ENCODE measurements at regions not wholly inside any gene's neighbourhood (a gene's known extent, or its start where the extent isn't known, plus 50 kb on each side); places are given as distances from the start of the nearest gene placed in this dataset.
A peak's percentile ranks its signal among the peaks of the same experiment; 100 is the strongest.

DNA sequence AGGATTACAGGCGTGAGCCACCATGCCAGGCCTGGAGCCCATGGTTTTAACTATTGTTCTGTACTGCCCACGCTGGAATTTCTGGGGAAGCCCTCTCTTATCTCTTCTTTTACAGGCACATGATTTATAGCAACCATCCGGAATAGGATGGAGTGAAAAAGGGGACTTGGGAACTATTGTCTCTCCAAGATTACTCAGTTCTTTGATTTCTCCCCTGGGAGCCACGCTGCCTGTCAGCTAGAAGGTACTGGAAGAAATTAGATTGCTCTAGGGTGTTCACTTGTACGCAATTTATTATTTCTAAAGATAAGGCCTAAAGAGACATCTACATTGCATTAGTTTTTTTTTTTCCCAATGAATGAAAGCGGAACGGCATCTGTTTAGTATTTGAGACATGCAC, 65.6 kb upstream of the PTPRJ start:
- H3K4me1 ChIP-seq, result peaks cover 83% of the 10 kb centered on the region
- no peak overlapping the region for H3K27ac ChIP-seq
- no peak overlapping the region for H3K9ac ChIP-seq
- no peaks in the 10 kb centered on the region for H3K36me3 ChIP-seq
- H4K20me1 ChIP-seq, result no peaks in the 10 kb centered on the region
- no peak for TF ChIP-seq Cebpa-rat (IDR thresholded peaks at IDR 0.05)
- no peak overlapping the region for H3K4me3 ChIP-seq
- no peaks in the 10 kb centered on the region for H3K9me3 ChIP-seq
- peak overlapping the region; percentile 73 for H3K4me2 ChIP-seq
- H3K27me3 ChIP-seq, result no peaks in the 10 kb centered on the region

DNA sequence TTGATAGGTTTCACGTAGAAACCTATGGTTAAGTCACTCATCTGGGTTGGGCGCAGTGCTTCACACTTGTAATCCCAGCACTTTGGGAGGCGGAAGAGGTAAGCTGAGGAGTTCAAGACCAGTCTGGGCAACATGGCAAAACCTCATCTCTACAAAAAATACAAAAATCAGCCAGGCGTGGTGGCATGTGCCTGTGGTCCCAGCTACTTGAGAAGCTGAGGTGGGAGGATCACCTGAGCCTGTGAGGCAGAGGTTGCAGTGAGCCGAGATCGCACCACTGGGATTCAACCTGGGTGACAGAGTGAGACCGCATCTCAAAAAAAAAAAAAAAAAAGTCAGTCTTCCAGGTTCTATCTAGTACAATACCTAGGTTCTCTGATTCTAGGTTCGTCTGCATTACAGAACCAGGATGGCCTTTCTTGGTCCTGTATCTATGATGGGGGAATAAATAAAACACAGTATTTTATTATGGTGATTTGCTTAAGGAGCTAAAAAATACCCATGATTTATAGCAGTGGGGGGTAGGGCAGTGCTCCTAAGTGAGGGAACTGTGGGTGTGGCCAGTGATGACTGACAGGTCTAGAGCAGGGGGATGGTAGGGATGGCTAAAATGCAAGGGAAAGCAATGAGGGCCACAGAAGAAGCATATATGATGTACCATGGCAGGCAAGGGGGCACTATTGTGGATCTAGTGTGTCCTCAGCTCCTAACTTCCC, 65.5 kb upstream of the NUP160 start:
- Histone ChIP-seq H3K4me2 (no peak overlapping the region), H3K4me3 (no peak overlapping the region), H3K27ac (no peak overlapping the region), H3K9me3 (peaks cover 6% of the 10 kb centered on the region), H3K4me1 (peaks cover 72% of the 10 kb centered on the region), H3K27me3 (no peaks in the 10 kb centered on the region), H4K20me1 (no peaks in the 10 kb centered on the region), H3K36me3 (no peaks in the 10 kb centered on the region), H3K9ac (no peak overlapping the region)
- TF ChIP-seq Cebpa-rat (IDR thresholded peaks at IDR 0.05), result no peak

DNA sequence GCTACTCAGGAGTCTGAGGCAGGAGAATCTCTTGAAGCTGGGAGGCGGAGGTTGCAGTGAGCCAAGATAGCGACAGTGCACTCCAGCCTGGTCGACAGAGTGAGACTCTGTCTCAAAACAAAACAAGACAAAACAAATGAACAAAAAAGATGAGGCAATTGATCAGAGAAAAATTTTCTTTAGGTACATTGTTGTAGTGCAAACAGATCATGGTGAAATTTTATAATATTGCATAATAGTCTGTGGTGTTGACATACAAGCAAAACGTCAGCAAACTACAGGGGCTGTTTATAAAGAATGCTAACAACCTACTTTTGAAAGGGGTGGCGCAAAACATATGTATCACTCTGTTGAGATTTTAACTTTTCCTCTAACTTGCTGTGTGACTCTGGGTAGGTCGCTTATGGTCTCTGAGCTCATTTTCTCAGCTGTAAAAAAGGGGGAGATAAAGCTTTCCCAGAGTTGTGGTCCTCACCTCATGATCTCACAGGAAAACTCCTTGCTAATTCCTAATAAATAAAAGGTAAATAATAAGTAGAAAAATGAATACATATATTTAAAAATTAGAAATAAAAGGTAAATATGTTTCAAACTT, 64.8 kb upstream of the NUP160 start:
- peaks cover 65% of the 10 kb centered on the region for H3K4me1 ChIP-seq
- H3K4me3 ChIP-seq, result no peak overlapping the region
- peaks cover 6% of the 10 kb centered on the region for H3K9me3 ChIP-seq
- no peak overlapping the region for H3K9ac ChIP-seq
- TF ChIP-seq Cebpa-rat (IDR thresholded peaks at IDR 0.05), result peak; percentile 36; the same call in 1 of the 2 replicates
- H4K20me1 ChIP-seq, result no peaks in the 10 kb centered on the region
- H3K36me3 ChIP-seq, result no peaks in the 10 kb centered on the region
- H3K4me2 ChIP-seq, result no peak overlapping the region
- no peak overlapping the region for H3K27ac ChIP-seq
- no peaks in the 10 kb centered on the region for H3K27me3 ChIP-seq

DNA sequence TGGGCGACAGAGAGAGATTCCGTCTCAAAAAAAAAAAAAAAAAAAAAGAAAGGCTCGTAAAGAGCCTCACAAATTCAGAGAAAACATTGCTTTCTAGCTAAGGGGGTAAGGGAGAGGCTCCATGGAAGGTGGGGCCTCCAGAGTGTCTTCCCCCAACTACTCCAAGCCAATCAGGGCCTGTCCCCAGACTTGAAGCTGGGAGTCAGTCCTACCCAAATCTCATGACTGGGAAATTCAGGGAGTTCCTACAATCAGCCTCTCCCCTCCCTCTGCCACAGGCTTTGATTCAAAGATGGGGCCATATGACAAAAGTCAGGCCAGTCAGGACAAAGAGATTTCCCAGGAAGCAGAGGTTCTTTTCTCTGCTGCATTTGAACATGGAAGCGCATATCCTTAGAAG, 63.0 kb upstream of the NUP160 start:
- Histone ChIP-seq H3K36me3 (no peaks in the 10 kb centered on the region), H3K27ac (no peak overlapping the region), H4K20me1 (no peaks in the 10 kb centered on the region), H3K27me3 (no peaks in the 10 kb centered on the region), H3K9ac (no peak overlapping the region), H3K4me3 (no peak overlapping the region), H3K4me1 (peaks cover 47% of the 10 kb centered on the region), H3K4me2 (no peak overlapping the region), H3K9me3 (peaks cover 6% of the 10 kb centered on the region)
- no peak for TF ChIP-seq Cebpa-rat (IDR thresholded peaks at IDR 0.05)

DNA sequence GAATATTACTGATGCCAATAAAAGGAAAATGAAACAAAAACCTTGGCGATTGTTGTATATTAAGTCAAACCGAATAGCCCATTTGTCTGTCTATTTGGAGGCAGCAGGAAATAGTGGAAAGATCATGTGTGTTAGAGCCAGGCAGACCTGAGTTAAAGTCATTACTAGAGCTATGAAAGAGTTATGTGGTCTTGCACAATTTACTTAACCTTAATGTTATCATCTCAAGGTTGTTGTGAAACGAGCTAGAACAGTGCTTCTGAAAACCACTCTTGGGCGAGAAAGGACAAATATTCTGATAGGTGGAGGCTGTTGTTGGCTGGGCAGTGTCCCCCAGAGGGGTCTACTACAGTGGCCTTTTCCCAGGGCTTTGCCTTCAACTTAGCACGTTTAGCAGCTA, 60.0 kb upstream of the NUP160 start:
- no peak overlapping the region for H3K4me2 ChIP-seq
- H3K27me3 ChIP-seq, result no peaks in the 10 kb centered on the region
- H3K9ac ChIP-seq, result no peak overlapping the region
- H3K4me1 ChIP-seq, result peaks cover 17% of the 10 kb centered on the region; the same call in 1 of the 2 replicates
- H3K4me3 ChIP-seq, result no peak overlapping the region
- TF ChIP-seq Cebpa-rat (IDR thresholded peaks at IDR 0.05), result no peak
- H3K9me3 ChIP-seq, result peaks cover 6% of the 10 kb centered on the region
- H4K20me1 ChIP-seq, result no peaks in the 10 kb centered on the region
- H3K36me3 ChIP-seq, result no peaks in the 10 kb centered on the region
- no peak overlapping the region for H3K27ac ChIP-seq

DNA sequence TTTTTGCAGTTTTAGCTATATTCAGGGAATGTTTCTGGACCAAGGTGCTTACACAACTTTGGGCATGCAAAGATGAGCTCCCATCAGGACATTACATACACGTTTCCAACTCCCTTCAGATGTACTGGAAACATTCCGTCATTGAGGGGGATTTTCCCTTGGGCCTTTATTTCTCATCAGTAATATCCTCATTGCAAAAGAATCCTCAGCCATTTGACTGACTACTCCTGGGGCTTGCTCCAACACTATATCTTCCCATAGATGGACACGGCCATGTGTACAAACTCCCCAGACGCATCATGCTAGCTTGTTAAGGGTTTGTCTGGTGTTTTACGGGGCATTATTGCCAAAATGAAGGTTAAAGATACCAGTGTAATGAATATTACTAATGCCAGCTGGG, 59.3 kb upstream of the NUP160 start:
- H3K27ac ChIP-seq, result no peak overlapping the region
- H3K4me3 ChIP-seq, result no peak overlapping the region
- no peaks in the 10 kb centered on the region for H3K27me3 ChIP-seq
- H3K9me3 ChIP-seq, result peaks cover 6% of the 10 kb centered on the region
- no peak for TF ChIP-seq Cebpa-rat (IDR thresholded peaks at IDR 0.05)
- peaks cover 10% of the 10 kb centered on the region; the same call in 1 of the 2 replicates for H3K4me1 ChIP-seq
- H4K20me1 ChIP-seq, result no peaks in the 10 kb centered on the region
- H3K9ac ChIP-seq, result no peak overlapping the region
- no peak overlapping the region for H3K4me2 ChIP-seq
- no peaks in the 10 kb centered on the region for H3K36me3 ChIP-seq

DNA sequence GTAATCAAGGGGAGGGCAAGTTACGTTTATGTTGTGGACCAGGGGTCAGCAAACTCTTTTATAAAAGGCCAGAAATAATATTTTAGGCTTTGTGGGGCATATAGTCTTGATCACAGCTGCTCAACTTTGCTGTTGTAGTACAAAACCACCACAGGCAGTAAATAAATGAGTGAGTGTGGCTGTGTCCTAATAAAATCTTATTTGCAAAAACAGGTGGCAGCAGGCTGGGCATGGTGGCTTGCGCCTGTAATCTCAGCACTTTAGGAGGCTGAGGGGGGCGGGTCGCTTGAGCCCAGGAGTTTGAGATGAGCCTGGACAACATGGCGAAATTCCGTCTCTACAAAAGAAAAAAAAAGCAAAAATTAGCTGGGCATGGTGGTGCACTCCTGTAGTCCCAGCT, 57.9 kb upstream of the NUP160 start:
- H3K4me2 ChIP-seq, result no peak overlapping the region
- no peaks in the 10 kb centered on the region for H3K36me3 ChIP-seq
- no peak overlapping the region for H3K4me3 ChIP-seq
- H4K20me1 ChIP-seq, result no peaks in the 10 kb centered on the region
- H3K27me3 ChIP-seq, result no peaks in the 10 kb centered on the region
- no peaks in the 10 kb centered on the region for H3K4me1 ChIP-seq
- no peak overlapping the region for H3K9ac ChIP-seq
- peaks cover 6% of the 10 kb centered on the region for H3K9me3 ChIP-seq
- no peak for TF ChIP-seq Cebpa-rat (IDR thresholded peaks at IDR 0.05)
- H3K27ac ChIP-seq, result no peak overlapping the region

DNA sequence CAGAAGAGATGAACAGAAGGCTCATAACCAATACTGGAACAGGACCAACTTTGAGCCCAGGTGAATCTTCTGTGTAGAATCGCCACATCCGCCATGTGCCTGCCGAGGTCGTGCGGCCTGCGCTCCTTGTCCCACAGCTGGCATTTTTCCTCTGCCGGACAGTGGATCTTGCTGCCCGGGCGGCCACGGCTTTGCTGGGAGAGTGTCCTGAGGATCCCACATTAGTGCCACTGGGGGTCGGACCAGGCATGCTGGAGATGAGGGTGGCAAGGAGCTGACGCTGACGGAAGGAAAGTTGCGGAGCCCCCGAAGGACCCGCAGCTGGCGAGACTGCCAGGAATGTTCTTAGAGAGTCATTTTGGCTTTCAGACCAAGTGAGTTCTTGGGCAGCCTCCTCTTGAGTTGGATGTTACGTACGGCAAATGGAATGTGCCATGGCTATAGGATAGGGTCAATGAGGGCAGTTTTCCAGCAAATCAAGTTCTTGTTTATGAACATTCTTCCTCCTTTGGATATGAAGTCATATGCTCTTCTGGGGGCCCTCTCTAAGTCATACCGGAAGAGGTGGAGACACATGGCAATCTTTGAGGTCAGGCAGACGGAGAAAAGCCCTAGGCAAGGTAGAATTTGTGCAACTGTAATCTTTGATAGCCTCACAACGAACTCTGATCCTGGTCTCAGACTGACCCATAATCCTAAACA, 57.4 kb upstream of the NUP160 start:
- Histone ChIP-seq H3K4me2 (no peak overlapping the region), H3K27ac (no peak overlapping the region), H3K4me3 (no peak overlapping the region), H4K20me1 (no peaks in the 10 kb centered on the region), H3K9ac (no peak overlapping the region), H3K9me3 (peaks cover 6% of the 10 kb centered on the region), H3K36me3 (no peaks in the 10 kb centered on the region), H3K27me3 (no peaks in the 10 kb centered on the region), H3K4me1 (no peaks in the 10 kb centered on the region)
- no peak for TF ChIP-seq Cebpa-rat (IDR thresholded peaks at IDR 0.05)

DNA sequence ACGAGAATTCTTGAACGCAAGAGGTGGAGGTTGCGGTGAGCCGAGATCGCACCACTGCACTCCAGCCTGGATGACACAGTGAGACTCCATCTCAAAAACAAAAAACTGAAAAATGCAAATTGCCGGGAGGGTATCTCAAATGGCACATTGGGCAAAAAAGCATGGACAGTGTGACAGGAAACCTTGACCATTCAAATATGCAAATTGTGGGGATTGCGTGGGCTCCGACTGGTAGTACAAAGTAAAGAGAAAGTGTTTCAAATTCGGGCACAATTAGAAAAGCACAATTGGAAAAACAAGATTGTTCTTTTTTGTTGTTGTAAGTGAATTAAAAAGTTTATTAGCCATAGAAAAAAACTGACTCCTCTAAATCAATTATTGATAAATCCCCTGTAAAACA, 56.7 kb upstream of the NUP160 start:
- no peaks in the 10 kb centered on the region for H3K27me3 ChIP-seq
- H3K36me3 ChIP-seq, result no peaks in the 10 kb centered on the region
- peaks cover 6% of the 10 kb centered on the region for H3K9me3 ChIP-seq
- TF ChIP-seq Cebpa-rat (IDR thresholded peaks at IDR 0.05), result no peak
- no peak overlapping the region for H3K4me3 ChIP-seq
- H4K20me1 ChIP-seq, result no peaks in the 10 kb centered on the region
- H3K4me1 ChIP-seq, result no peaks in the 10 kb centered on the region
- no peak overlapping the region for H3K9ac ChIP-seq
- H3K27ac ChIP-seq, result no peak overlapping the region
- H3K4me2 ChIP-seq, result no peak overlapping the region

DNA sequence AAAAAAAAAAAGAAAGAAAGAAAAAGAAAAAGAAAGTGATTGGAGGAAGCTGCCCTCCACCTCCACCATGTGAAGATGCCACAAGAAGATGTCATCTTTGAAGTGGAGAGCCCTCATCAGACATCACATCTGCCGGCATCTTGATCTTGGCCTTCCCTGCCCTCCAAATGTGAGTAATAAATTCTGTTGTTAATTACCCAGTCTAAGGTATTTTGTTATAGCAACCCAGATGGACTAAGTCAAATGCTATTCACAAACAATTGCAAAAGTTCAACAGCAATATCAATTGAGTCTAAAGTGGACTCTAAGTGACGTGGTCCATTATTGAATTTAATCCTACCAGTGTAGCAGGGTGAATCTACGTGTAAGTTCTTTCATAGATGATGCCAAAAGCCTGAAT, 55.9 kb upstream of the NUP160 start:
- Histone ChIP-seq H3K4me1 (no peaks in the 10 kb centered on the region), H3K9ac (no peak overlapping the region), H3K9me3 (peaks cover 4% of the 10 kb centered on the region), H3K27ac (no peak overlapping the region), H3K27me3 (no peaks in the 10 kb centered on the region), H3K4me2 (no peak overlapping the region), H3K36me3 (no peaks in the 10 kb centered on the region), H3K4me3 (no peak overlapping the region), H4K20me1 (no peaks in the 10 kb centered on the region)
- no peak for TF ChIP-seq Cebpa-rat (IDR thresholded peaks at IDR 0.05)
